NCI-H1105 (cell line): ENCODE measurements at regions not wholly inside any gene's neighbourhood (a gene's known extent, or its start where the extent isn't known, plus 50 kb on each side); places are given as distances from the start of the nearest gene placed in this dataset.

Source experiments
- DNase-seq: peaks from one replicate; lab custom pipeline; 2025; lab: John Stamatoyannopoulos, UW

GRCh38 chr1:80994038-80994437 is 806.7 kb upstream of the ADGRL2 start:
- no peak for DNase-seq

GRCh38 chr1:80993154-80993980 is 807.4 kb upstream of the ADGRL2 start:
- DNase-seq, result no peak

- DNase-seq, result no peak
These were observed 811.3 kb upstream of the ADGRL2 start for GRCh38 chr1:80989455-80989854.

- no peak for DNase-seq
These were observed 811.8 kb upstream of the ADGRL2 start for GRCh38 chr1:80988926-80989325.

GRCh38 chr1:80987824-80988223 is 812.9 kb upstream of the ADGRL2 start:
- no peak for DNase-seq

DNA sequence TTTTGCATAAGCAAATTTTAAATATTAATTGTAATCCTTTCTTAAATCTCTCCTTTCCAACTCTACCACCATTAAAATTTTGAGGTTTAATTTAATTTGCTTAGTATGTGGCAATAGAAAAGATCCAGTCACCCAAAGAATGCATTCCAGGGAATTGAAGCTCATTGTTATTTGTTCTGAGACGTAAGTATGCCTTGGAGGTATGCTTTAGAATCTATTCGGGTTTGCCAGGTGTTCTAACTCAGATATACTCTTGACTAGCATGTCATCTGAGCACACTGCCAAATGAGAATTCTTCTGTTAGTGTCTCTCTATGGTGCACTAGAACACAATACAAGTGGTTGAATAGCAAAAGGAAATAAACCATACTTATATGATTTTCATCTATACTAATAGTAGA is 813.6 kb upstream of the ADGRL2 start:
- DNase-seq, result no peak

DNA sequence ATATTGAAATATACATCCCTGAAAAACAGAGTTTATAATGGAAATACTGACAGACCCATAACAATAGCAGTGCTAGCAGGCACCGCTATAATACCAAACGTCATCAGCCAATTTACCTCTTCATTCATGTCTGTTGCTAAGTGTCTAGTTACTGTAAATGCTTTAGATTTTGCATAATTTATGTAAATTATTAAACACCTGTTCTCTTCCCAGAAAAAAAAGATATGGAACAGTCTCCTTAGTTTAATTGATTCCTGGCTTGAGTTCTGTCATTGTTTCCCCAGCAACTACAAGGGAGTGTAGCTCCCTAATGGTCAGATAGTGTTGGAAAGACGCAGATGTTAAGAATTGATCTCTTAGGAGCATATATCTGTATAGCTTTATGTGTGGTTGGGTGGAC is 817.9 kb upstream of the ADGRL2 start:
- no peak for DNase-seq

- no peak for DNase-seq
These were observed 827.6 kb upstream of the ADGRL2 start for GRCh38 chr1:80973101-80973500.

- DNase-seq, result no peak
These were observed 834.5 kb upstream of the ADGRL2 start for GRCh38 chr1:80966266-80966665.

DNA sequence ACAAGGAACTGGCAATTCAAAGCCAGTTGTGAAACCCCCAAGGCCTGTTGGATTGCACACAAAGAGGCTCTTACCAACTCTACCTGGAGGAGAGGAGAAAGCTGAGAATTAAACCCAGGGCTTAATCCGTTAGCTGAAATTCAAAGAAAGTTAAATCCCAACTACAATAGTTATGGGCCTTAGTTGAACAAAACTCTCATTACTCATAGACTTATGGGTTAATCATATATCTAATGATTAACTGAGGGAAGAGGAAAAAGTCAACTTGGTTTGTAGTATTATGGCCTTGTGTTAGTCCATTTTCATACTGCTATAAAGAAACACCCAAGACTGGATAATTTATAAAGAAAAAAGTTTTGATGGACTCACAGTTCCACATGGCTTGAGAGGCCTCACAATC is 838.2 kb upstream of the ADGRL2 start:
- no peak for DNase-seq

GRCh38 chr1:80961464-80962190 is 839.1 kb upstream of the ADGRL2 start:
- DNase-seq, result no peak

GRCh38 chr1:80933346-80933745 is 867.4 kb upstream of the ADGRL2 start:
- DNase-seq, result no peak

- no peak for DNase-seq
These were observed 869.6 kb upstream of the ADGRL2 start for GRCh38 chr1:80931178-80931577.

GRCh38 chr1:80929868-80930508 is 870.7 kb upstream of the ADGRL2 start:
- DNase-seq, result no peak

DNA sequence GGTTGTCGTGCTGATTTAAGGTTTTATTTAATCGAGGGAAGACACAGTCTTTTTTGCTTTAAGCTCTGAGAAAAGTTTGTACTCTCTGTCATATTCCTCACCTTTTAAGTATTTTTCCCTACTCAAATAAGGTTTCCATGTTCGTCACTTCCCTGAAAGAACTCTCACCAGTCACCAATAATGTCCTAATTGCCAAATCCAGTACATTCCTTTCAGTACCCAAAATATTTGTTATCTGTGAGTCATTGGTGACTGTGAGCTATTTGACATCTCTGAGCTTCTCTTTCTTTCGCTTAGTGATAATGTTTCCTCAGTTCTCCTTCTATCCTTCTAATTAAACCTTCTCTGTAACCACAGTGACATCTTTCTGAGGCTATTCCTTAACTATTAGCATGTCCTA is 874.2 kb upstream of the ADGRL2 start:
- DNase-seq, result no peak

- no peak for DNase-seq
These were observed 875.5 kb upstream of the ADGRL2 start for GRCh38 chr1:80925130-80925805.

- no peak for DNase-seq
These were observed 876.4 kb upstream of the ADGRL2 start for GRCh38 chr1:80924290-80924689.

DNA sequence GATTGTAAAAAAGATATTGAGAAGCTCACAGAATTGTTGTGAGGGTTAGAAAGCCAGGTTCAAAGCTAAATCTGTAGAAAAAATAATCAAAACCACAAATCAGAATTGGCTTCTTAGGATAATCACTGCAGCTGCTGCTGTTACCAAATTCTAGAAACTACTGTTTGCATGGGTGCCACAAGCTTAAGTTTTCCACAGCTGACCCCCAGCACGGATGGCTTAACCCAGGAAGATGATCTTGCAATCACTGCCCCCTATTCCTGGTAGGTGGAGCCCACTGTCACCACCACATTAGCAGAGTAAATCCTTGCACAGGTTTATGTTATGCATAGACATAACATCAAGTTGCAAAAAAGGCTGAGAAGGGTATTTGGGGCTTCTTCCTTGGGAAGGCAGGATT is 877.8 kb upstream of the ADGRL2 start:
- no peak for DNase-seq

- DNase-seq, result no peak
These were observed 881.3 kb upstream of the ADGRL2 start for GRCh38 chr1:80919426-80919825.

DNA sequence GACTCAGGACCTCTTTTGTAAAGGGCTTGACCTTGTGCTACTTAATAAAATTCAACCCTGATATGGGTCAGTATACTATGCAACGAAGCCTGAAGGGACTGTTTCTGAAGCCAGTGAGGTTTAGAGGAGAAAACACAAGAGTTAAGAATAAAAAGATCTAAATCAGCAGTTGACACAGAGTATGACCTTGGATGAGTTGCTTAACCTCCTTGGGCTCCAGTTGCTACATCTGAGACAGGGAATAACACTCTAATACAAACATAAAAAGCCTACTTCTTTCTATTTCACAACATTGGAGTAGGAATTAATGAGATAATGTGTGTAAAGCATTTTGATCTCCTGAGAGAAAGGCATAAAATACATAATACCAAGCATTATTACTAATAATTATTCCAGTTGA is 882.4 kb upstream of the ADGRL2 start:
- no peak for DNase-seq

- no peak for DNase-seq
These were observed 882.9 kb upstream of the ADGRL2 start for GRCh38 chr1:80917826-80918225.

GRCh38 chr1:80917225-80917624 is 883.5 kb upstream of the ADGRL2 start:
- DNase-seq, result no peak
